Activated CD8-positive, alpha-beta memory T cell treated with anti-CD3 and anti-CD28 coated beads, Interleukin-2, amount 10 ng/mL, durations not matched to agents 7 days and 5 days (primary cell): ENCODE measurements at regions not wholly inside any gene's neighbourhood (a gene's known extent, or its start where the extent isn't known, plus 50 kb on each side); places are given as distances from the start of the nearest gene placed in this dataset.
"Not testable (repeated sequence)": the region's sequence is repeated elsewhere in the genome, so short reads cannot be mapped to it uniquely, and the experiment has no call there.

Source experiments
- ATAC-seq: fragments of 150-1000 bp; cut with Tn5 transposase; one replicate; pipeline ENCODE4 v1.10.0; 2021; ENCODE audit warnings: moderate library complexity
- CTCF ChIA-PET: fragments of 350-600 bp; sonication (Branson Sonifier 250); formaldehyde crosslinking; loops from one replicate; lab custom pipeline; 2021; ENCODE audit warnings: antibody characterized with exemption; lab: Charles Lee
- DNase-seq: peaks from one replicate; pipeline ENCODE4 v3.0.0-alpha.2; 2020
- H3K27ac Mint-ChIP-seq: one replicate; pipeline ENCODE4 v1.8.0; 2021; ENCODE audit warnings: mild to moderate bottlenecking, mixed read lengths
- H3K27me3 Mint-ChIP-seq: one replicate; pipeline ENCODE4 v1.8.0; 2021; ENCODE audit warnings: mixed read lengths
- H3K36me3 Mint-ChIP-seq: one replicate; pipeline ENCODE4 v1.8.0; 2021; ENCODE audit warnings: mild to moderate bottlenecking, mixed read lengths
- H3K4me1 Mint-ChIP-seq: one replicate; pipeline ENCODE4 v1.8.0; 2021; ENCODE audit warnings: mixed read lengths
- H3K4me3 Mint-ChIP-seq: one replicate; pipeline ENCODE4 v1.8.0; 2021; ENCODE audit warnings: mild to moderate bottlenecking, moderate library complexity, mixed read lengths
- H3K9me3 Mint-ChIP-seq: one replicate; pipeline ENCODE4 v1.8.0; 2022; ENCODE audit warnings: low read depth, mixed read lengths

DNA sequence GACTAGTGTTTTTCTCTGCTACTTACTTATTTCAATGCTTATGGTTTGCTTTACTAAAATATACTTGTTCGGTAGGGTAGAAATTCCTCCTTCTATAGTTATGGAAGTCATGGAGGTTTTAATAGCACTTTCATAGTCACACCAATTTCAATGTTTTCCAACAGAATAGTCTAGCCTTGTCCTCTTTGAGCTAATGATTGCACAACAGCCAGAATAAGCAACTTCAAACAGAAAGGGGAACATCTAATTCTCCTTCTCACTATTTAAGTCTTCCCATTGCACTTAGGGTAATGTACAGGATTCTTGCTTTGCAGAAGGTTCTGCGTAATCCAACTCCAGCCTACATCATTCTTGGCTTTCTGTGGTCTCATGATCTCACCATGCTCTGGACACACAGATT lies 287.7 kb upstream of the GCFC2 start:
- H3K4me1 Mint-ChIP-seq: no peaks in the 10 kb centered on the region

DNA sequence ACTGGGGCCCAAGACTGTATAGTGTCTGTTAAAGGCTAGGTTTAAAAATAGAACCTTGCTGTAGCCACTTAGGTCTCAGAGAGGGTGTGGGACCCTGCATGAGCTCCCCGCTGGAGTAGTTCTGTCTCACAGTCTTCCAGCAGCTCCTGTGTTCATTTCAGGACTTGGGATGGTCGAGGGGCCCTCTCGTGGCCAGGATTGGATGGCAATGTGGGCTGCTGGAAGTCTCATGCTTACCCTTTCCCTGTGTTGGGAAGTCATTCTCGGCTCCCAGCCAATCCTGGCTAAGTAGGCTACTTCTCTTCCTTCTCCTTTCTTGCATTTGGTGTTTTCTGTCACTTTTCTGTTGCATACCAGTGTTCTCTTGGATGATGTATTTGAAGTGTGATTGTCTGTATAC lies 284.0 kb upstream of the GCFC2 start:
- ATAC-seq: no peak
- CTCF ChIA-PET: no interaction called here
- Mint-ChIP-seq H3K27me3 (no peaks in the 10 kb centered on the region), H3K27ac (no peak overlapping the region), H3K9me3 (peaks cover 18% of the 10 kb centered on the region), H3K4me1 (no peaks in the 10 kb centered on the region), H3K4me3 (no peak overlapping the region), H3K36me3 (no peaks in the 10 kb centered on the region)
- no peak for DNase-seq

More for the DNA sequence above, 287.7 kb upstream of the GCFC2 start:
- ATAC-seq (no peak), DNase-seq (no peak)
- peaks cover 22% of the 10 kb centered on the region for H3K9me3 Mint-ChIP-seq
- no peak overlapping the region for H3K27ac Mint-ChIP-seq
- H3K36me3 Mint-ChIP-seq: no peaks in the 10 kb centered on the region
- no peaks in the 10 kb centered on the region for H3K27me3 Mint-ChIP-seq
- no peak overlapping the region for H3K4me3 Mint-ChIP-seq
- CTCF ChIA-PET: no interaction called here

DNA sequence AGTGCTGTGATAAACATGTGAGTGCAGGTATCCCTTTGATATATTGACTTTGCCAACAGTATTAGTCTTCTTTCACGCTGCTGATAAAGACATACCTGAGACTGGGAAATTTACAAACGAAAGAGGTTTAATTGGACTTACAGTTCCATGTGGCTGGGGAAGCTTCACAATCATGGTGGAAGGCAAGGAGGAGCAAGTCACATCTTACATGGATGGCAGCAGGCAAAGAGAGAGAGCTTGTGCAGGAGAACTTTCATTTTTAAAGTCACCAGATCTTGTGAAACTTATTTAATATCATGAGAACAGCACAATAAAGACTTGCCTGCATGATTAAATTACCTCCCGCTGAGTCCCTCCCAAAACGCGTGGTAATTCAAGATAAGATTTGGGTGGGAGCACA lies 277.9 kb upstream of the GCFC2 start:
- H3K9me3 Mint-ChIP-seq: peaks cover 17% of the 10 kb centered on the region
- H3K4me1 Mint-ChIP-seq, H3K27ac Mint-ChIP-seq, H3K27me3 Mint-ChIP-seq, H3K4me3 Mint-ChIP-seq, DNase-seq, CTCF ChIA-PET, ATAC-seq, H3K36me3 Mint-ChIP-seq: not testable (repeated sequence)

DNA sequence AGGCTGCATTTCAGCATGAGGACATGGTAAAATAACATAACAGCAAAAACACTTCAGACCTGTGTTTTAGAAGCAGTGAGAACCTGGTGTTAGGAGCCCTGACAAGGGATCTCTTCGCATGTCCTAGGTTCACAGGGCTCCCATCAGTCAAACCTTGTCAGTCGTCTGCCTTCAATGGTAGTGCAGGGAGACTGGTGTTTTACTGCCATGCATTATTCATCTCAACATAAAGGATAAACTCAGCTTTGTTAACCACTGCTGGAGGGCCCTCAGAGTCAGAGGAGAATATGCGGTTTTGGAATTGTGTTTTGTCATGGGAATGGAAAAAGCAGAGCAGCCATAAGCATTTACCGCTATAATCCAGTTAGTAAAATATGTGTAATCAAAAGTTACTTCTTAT lies 275.9 kb upstream of the GCFC2 start:
- CTCF ChIA-PET: no interaction called here

DNA sequence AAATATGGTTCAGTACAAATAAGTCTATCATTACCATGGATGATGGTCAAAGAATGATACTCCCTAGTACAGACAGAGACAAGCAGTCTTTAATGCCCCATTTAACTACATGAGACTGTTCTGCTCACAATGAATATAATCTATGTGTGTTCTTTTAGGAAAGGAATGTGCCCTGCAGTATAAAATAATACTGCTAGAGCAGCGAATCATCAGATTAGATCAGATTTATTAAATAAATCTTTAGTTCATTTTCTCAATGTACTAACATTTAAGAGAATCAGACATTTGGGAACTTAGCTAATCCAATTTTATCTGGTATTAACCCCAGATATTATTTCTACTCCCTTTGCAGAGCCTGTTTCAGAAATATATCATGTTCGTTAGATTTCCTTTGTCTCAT lies 272.0 kb upstream of the GCFC2 start:
- no peak for DNase-seq
- no peak for ATAC-seq
- Mint-ChIP-seq H3K27me3 (no peaks in the 10 kb centered on the region), H3K27ac (no peak overlapping the region), H3K4me1 (no peaks in the 10 kb centered on the region), H3K36me3 (no peaks in the 10 kb centered on the region), H3K9me3 (peaks cover 11% of the 10 kb centered on the region), H3K4me3 (no peak overlapping the region)
- CTCF ChIA-PET: no interaction called here

More for the DNA sequence above, 275.9 kb upstream of the GCFC2 start:
- DNase-seq (no peak), ATAC-seq (no peak)
- H3K4me1 Mint-ChIP-seq: no peaks in the 10 kb centered on the region
- peaks cover 12% of the 10 kb centered on the region for H3K9me3 Mint-ChIP-seq
- H3K4me3 Mint-ChIP-seq: no peak overlapping the region
- H3K27ac Mint-ChIP-seq: no peak overlapping the region
- H3K36me3 Mint-ChIP-seq: no peaks in the 10 kb centered on the region
- H3K27me3 Mint-ChIP-seq: no peaks in the 10 kb centered on the region

DNA sequence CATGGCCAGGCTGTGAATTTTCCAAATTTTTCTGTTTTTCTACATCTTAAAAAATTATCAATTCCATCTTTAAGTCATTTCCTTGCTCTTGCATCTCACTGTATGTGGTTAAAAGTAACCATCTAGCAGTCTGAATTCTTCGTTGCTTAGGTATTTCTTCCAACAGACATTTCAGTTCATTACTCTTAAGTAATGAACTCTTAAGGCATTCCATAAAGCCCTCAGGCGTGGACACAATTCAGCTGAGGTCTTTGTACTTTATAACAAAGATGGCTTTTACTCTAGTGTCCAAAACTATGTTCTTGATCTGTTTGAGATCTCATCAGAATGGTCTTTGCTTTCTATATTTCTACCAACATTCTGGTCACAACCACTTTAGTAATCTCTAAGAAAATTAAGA lies 253.9 kb upstream of the GCFC2 start:
- DNase-seq (no peak), ATAC-seq (no peak)
- H3K27ac Mint-ChIP-seq: no peak overlapping the region
- peaks cover 5% of the 10 kb centered on the region for H3K9me3 Mint-ChIP-seq
- H3K36me3 Mint-ChIP-seq: no peaks in the 10 kb centered on the region
- no peak overlapping the region for H3K4me3 Mint-ChIP-seq
- H3K27me3 Mint-ChIP-seq: no peaks in the 10 kb centered on the region
- no peaks in the 10 kb centered on the region for H3K4me1 Mint-ChIP-seq
- CTCF ChIA-PET: no interaction called here

DNA sequence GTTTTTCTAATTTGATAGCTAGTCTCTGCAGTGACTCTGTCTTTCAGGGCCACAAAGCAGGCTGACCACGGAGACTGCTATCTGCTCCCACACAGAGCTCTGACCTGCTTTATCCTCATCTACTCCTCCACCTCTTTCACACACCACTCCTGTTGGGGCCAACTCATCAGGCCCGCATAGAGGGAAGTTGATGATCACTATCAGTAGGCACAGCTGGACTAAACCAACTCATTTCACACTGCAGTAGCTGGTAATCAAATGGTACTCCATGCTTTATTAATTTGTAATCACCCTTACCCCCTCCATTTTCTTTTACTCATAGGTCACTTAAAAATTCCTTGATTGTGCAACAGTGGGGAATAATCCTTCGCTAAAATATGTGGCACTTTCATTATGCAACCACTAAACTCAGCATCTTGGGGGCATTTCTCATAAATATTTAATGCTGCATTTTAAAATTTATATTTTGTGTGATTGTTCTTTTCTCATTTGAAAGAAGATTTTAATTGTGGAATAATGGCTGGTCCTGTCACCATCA lies 249.8 kb upstream of the GCFC2 start:
- Mint-ChIP-seq H3K27ac (no peak overlapping the region), H3K36me3 (no peaks in the 10 kb centered on the region), H3K4me1 (no peaks in the 10 kb centered on the region), H3K4me3 (no peak overlapping the region), H3K9me3 (peaks cover 4% of the 10 kb centered on the region), H3K27me3 (no peaks in the 10 kb centered on the region)
- no peak for DNase-seq
- no peak for ATAC-seq
- CTCF ChIA-PET: no interaction called here

DNA sequence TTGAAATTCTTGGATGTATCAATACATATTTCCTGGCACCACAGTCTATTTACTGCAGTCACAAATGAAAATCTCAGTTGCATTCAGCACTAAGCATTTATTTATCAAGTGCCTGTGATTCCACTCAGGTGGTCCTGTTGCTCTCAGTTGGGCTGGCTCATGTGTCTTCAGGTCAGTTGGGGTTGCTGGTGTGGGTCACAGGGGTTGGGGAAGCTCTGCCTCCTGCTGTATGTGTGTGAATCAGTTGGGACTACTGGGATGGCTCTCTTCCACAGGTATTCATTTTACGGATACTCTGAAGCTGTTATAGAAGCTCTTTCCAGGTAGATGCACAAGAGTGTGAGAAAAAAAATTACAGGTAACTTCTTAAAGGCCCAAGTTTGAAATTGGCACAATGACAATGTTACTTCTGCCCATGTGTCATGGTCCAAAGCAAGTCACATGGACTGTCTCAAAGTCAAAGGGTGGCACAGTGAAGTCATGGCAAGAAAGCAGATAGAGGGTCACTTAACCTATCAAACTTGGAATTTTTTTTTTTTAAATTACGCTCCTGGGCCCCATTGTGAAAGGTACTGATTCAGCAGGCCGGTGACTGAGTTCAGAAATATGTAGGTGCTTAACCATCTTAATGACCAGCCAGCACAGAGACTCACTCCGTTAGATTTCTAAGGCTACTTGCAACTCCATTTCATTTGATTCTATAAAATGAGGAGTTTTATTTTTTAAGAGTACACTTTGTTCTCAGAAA lies 249.2 kb upstream of the GCFC2 start:
- H3K36me3 Mint-ChIP-seq: no peaks in the 10 kb centered on the region
- CTCF ChIA-PET: no interaction called here
- H3K27ac Mint-ChIP-seq: no peak overlapping the region
- DNase-seq (no peak), ATAC-seq (no peak)
- H3K27me3 Mint-ChIP-seq: no peaks in the 10 kb centered on the region
- no peaks in the 10 kb centered on the region for H3K4me1 Mint-ChIP-seq
- H3K9me3 Mint-ChIP-seq: peaks cover 4% of the 10 kb centered on the region
- no peak overlapping the region for H3K4me3 Mint-ChIP-seq

DNA sequence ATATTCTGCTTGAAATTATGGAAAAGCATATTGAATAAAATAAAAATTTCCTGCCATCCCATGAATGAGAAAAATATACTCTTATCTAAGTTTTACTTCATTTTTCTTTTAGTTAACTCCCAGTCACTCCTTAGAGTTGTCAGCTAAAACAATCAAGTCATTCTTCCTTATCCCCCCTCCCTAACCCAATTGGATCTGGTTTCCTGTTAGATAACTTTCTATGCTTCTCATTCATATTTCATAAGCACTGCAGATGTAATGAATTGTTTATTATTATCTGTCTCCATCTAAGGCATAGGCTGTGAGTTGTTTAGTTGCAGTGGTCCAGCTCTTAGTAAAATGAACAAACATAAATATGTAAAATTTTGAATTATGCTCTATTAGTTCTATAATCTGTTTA lies 244.0 kb upstream of the GCFC2 start:
- no peaks in the 10 kb centered on the region for H3K4me1 Mint-ChIP-seq
- no peaks in the 10 kb centered on the region for H3K36me3 Mint-ChIP-seq
- no peaks in the 10 kb centered on the region for H3K27me3 Mint-ChIP-seq
- H3K27ac Mint-ChIP-seq: no peak overlapping the region
- ATAC-seq: no peak
- no peak for DNase-seq
- CTCF ChIA-PET: no interaction called here
- no peak overlapping the region for H3K4me3 Mint-ChIP-seq
- peaks cover 2% of the 10 kb centered on the region for H3K9me3 Mint-ChIP-seq

DNA sequence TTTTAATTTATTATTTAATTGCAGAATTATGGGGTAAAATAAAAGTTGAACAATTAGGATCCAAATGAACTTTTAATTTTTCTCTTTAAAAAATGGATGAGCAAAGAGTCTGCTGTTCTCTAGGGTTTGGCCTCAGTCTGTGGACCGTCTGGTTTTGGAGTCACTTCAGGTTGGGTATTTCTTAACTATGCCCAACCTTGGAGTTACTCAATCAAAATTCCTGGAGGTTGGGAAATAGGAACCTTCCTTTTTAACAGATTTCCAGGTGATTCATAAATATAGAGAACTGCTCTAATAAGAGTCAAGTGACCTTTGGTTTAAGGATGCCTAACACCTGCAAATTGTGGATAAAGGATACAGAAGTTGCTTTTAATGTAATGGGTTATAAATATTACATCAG lies 241.5 kb upstream of the GCFC2 start:
- ATAC-seq (no peak), DNase-seq (no peak)
- Mint-ChIP-seq H3K27ac (no peak overlapping the region), H3K4me3 (no peak overlapping the region), H3K4me1 (no peaks in the 10 kb centered on the region), H3K27me3 (no peaks in the 10 kb centered on the region), H3K9me3 (no peaks in the 10 kb centered on the region), H3K36me3 (no peaks in the 10 kb centered on the region)
- CTCF ChIA-PET: no interaction called here

DNA sequence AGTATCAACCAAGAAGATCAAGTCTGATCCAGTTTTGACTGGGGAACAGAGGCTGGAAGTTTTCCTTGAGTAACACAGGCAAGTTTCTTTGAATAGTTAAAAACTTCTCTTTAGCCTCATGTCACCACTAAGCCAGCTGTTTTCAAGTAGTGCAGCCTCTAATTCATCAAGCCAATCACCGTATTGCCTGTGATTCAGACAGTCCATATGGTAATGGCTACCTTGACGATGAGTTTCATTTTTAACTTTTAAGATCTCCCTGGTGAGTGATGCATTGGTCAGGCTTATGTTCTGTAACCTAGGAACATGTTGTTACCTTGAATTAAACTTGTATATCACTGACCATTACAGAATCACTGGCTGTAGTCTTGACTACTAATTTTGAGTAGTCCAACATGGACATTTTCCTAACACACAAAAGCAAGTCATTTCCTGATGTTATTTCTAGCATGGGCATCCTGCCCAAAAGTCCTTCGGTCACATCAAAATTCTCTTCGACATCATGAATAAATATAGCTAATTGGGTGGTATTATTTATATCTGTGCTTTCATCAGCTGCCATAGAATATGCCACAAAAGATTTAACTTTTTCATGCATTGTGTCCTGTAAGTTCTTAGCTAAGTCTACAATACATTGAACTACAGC lies 238.8 kb upstream of the GCFC2 start:
- Mint-ChIP-seq H3K9me3 (no peaks in the 10 kb centered on the region), H3K4me3 (no peak overlapping the region), H3K27ac (no peak overlapping the region), H3K36me3 (no peaks in the 10 kb centered on the region), H3K4me1 (no peaks in the 10 kb centered on the region), H3K27me3 (no peaks in the 10 kb centered on the region)
- CTCF ChIA-PET: no interaction called here
- DNase-seq: no peak
- ATAC-seq: no peak

DNA sequence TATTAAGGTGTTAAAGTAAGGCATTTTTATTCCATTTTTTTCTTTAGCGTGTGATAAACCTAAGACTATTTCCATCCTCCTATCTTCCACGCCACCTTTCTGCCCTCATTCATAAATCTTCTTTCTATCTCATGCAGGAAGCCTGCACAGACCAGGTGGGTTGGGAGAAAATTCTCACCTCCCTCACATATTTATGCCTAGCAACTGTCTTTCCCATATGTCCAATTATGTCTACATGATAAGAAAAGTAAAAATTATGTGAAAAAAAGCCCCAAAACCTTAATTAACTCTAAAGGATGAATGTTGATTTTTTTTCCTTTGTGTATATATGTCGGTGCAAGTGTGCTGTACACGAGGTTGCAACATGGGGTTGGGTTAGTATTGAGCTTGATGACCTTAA lies 225.6 kb upstream of the GCFC2 start:
- no peak for ATAC-seq
- no peak for DNase-seq
- peaks cover 7% of the 10 kb centered on the region for H3K9me3 Mint-ChIP-seq
- H3K4me1 Mint-ChIP-seq: no peaks in the 10 kb centered on the region
- no peak overlapping the region for H3K27ac Mint-ChIP-seq
- no peaks in the 10 kb centered on the region for H3K36me3 Mint-ChIP-seq
- CTCF ChIA-PET: no interaction called here
- H3K27me3 Mint-ChIP-seq: no peaks in the 10 kb centered on the region
- no peak overlapping the region for H3K4me3 Mint-ChIP-seq

DNA sequence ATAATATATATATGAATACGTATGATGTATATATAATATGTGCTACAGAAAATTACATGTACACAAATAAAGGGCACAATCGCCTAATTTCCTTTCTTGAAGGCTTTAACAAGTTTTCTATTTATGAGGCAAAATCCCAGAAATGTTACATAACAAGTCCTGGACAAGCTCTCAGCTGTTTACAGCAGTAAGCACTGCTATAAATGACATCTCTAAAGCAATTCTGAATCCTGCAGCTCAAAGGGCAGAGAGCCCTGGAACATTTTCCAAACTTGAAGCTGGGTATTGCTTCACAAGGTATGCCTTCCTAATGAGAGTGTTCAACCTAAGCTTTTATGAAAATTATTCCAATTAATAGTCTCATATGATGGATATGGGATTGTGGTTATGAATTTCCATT lies 222.3 kb upstream of the GCFC2 start:
- DNase-seq (no peak), ATAC-seq (no peak)
- CTCF ChIA-PET: no interaction called here
- no peak overlapping the region for H3K4me3 Mint-ChIP-seq
- H3K27ac Mint-ChIP-seq: no peak overlapping the region
- peaks cover 2% of the 10 kb centered on the region for H3K9me3 Mint-ChIP-seq
- H3K27me3 Mint-ChIP-seq: no peaks in the 10 kb centered on the region
- no peaks in the 10 kb centered on the region for H3K4me1 Mint-ChIP-seq
- no peaks in the 10 kb centered on the region for H3K36me3 Mint-ChIP-seq

DNA sequence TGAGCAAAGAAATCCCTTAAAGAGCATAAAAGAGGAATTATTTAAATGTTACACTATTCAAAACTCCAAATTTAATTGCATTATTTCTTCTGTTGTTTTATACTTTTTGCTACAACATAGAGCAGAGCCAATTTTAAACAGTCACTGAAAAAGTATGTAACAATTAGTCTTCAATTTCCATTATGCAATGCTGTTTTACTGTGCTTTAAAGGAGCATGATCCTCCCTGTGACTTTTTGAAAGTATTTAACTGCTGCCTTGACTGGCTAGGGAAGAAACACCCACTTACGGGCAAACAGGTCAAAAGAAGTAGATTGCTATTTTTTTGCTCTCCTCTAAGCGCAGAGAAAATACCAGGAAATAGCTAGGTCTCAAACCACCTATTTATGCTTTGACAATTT lies 217.4 kb upstream of the GCFC2 start:
- H3K9me3 Mint-ChIP-seq: no peaks in the 10 kb centered on the region
- no peaks in the 10 kb centered on the region for H3K27me3 Mint-ChIP-seq
- no peak for DNase-seq
- no peak for ATAC-seq
- H3K36me3 Mint-ChIP-seq: no peaks in the 10 kb centered on the region
- CTCF ChIA-PET: no interaction called here
- H3K4me1 Mint-ChIP-seq: no peaks in the 10 kb centered on the region
- H3K27ac Mint-ChIP-seq: no peak overlapping the region
- H3K4me3 Mint-ChIP-seq: no peak overlapping the region
